Lower lobe of right lung (tissue), 2 donors: ENCODE measurements at regions not wholly inside any gene's neighbourhood (a gene's known extent, or its start where the extent isn't known, plus 50 kb on each side); places are given as distances from the start of the nearest gene placed in this dataset.

ENCODE experiments used
- ATAC-seq, 2 donors: fragments of 200-7000 bp; cut with Tn5 transposase; one replicate each; pipeline ENCODE4 v1.9.1; 2020 to 2022; ENCODE audit warnings: mild to moderate bottlenecking in 2 of 2, moderate library complexity in 2 of 2
- DNase-seq: peaks from one replicate; pipeline ENCODE4 v3.0.0-alpha.2; 2020
- H3K27ac ChIP-seq: fragments of 200-600 bp; one replicate; pipeline ENCODE4 v1.8.0; 2022
- H3K27me3 ChIP-seq: fragments of 200-600 bp; one replicate; pipeline ENCODE4 v1.8.0; 2022; ENCODE audit warnings: low read depth
- H3K36me3 ChIP-seq: fragments of 200-600 bp; one replicate; pipeline ENCODE4 v1.8.0; 2022; ENCODE audit warnings: mild to moderate bottlenecking
- H3K4me1 ChIP-seq: fragments of 200-600 bp; one replicate; pipeline ENCODE4 v1.8.0; 2022
- H3K4me3 ChIP-seq: fragments of 200-600 bp; one replicate; pipeline ENCODE4 v1.8.0; 2022; ENCODE audit warnings: mild to moderate bottlenecking
- H3K9me3 ChIP-seq: fragments of 200-600 bp; one replicate; pipeline ENCODE4 v1.8.0; 2022
- intact Hi-C: fragments of 100-400 bp; cut with DNase I; formaldehyde crosslinking; loops from one replicate; pipeline ENCODE4 v1.11.0; 2022
- TF ChIP-seq, protein P1 (sequence below): fragments of 200-600 bp; IDR thresholded peaks from one replicate; pipeline ENCODE4 v1.8.0; 2022; ENCODE audit warnings: antibody characterized with exemption, mild to moderate bottlenecking
- donor health status: DM: no; HTN: yes; CAD: no; lungs with severe emphysema.

DNA sequence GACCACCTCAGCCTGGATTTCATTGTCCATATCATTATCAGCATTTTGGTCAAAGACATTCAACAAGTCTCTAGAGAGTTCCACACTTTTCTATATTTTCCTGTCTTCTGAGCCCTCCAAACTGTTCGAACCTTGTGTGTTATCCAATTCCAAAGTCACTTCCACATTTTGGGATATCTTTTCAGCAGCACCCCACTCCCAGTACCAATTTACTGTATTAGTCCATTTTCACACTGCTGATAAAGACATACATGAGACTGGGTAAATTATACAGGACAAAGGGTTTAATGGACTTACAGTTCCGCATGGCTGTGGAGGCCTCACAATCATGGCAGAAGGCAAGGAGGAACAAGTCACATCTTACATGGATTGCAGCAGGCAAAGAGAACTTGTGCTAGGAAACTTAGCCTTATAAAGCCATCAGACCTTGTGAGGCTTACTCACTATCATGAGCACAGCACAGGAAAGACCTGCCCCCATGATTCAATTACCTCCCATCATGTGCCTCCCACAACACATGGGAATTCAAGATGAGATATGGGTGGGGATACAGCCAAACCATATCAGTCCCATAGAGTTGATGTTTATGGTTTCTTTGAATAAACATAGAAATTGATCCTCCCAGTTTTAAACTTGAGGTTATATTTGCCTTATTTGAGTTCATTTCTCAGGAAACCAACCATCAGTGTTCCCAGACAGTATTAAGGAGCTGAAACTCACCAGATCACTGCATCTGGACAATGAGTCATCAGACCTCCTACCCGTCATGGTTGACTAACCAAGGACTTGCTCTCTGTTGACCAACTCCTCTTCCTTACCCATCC, 322.7 kb upstream of the DUSP10 start:
- intact Hi-C loops: no loop called here
- TF ChIP-seq, protein P1, sequence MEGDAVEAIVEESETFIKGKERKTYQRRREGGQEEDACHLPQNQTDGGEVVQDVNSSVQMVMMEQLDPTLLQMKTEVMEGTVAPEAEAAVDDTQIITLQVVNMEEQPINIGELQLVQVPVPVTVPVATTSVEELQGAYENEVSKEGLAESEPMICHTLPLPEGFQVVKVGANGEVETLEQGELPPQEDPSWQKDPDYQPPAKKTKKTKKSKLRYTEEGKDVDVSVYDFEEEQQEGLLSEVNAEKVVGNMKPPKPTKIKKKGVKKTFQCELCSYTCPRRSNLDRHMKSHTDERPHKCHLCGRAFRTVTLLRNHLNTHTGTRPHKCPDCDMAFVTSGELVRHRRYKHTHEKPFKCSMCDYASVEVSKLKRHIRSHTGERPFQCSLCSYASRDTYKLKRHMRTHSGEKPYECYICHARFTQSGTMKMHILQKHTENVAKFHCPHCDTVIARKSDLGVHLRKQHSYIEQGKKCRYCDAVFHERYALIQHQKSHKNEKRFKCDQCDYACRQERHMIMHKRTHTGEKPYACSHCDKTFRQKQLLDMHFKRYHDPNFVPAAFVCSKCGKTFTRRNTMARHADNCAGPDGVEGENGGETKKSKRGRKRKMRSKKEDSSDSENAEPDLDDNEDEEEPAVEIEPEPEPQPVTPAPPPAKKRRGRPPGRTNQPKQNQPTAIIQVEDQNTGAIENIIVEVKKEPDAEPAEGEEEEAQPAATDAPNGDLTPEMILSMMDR: no peak
- no peaks in the 10 kb centered on the region for H3K36me3 ChIP-seq
- no peaks in the 10 kb centered on the region for H3K27me3 ChIP-seq
- H3K4me1 ChIP-seq: no peaks in the 10 kb centered on the region
- DNase-seq (no peak), ATAC-seq (no peak)
- peaks cover 4% of the 10 kb centered on the region for H3K9me3 ChIP-seq
- no peak overlapping the region for H3K4me3 ChIP-seq
- H3K27ac ChIP-seq: no peak overlapping the region

DNA sequence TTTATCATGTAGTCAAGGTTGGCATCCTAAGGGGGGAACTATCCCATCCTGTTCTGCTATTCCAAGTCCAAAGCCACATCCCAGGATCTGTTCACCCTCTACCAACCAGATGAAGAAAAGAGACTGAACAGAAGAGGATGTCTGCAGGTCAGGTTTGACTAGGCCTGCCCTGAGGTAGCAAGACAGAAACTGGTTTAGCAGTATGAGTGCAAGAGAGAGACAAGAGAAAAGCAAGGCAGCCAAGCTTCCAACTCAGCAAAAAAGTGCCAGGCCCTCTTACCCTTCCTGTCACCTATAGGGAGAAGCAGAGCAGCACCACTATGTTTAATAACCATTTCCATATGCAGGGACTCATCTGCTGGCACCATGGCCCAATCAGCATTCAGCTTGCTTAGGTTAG, 320.8 kb upstream of the DUSP10 start:
- DNase-seq (no peak), ATAC-seq (no peak)
- TF ChIP-seq, protein P1: no peak
- Histone ChIP-seq H3K9me3 (peaks cover 4% of the 10 kb centered on the region), H3K36me3 (no peaks in the 10 kb centered on the region), H3K27ac (no peak overlapping the region), H3K4me3 (no peak overlapping the region), H3K4me1 (no peaks in the 10 kb centered on the region), H3K27me3 (no peaks in the 10 kb centered on the region)
- intact Hi-C loops: no loop called here

DNA sequence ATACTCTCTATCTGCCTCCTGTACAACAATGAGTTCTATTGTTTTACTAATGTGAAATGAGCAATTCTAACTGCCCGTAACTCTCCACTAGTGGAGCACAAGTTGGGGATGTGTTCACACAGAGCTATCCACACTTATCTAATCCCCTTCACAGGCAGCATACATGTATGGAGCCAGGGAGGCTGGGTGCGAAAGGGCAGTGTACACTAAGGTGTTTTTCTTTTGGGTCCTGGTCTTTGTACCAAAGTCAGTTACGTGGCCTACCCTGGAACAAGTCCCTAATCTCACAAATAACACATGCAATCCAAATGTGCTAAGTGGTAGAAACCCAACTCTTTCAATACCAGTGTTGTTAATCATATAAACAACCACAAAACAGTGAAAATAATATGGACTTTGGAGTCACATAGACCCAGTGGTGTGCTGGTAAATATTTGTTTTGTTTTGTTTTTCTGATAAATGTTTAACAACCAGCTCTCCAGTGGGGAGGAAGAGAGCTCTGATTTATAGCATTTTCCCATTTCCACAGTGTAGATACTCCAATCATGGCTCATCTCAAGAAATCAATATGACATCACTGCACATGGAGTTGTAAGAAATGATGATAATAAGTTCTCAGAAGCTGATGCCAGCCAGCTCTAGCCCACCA, 319.9 kb upstream of the DUSP10 start:
- no peak overlapping the region for H3K4me3 ChIP-seq
- H3K27me3 ChIP-seq: no peaks in the 10 kb centered on the region
- H3K4me1 ChIP-seq: no peaks in the 10 kb centered on the region
- intact Hi-C loops: no loop called here
- ATAC-seq (no peak), DNase-seq (no peak)
- H3K36me3 ChIP-seq: no peaks in the 10 kb centered on the region
- TF ChIP-seq, protein P1: no peak
- H3K27ac ChIP-seq: no peak overlapping the region
- H3K9me3 ChIP-seq: peaks cover 4% of the 10 kb centered on the region

DNA sequence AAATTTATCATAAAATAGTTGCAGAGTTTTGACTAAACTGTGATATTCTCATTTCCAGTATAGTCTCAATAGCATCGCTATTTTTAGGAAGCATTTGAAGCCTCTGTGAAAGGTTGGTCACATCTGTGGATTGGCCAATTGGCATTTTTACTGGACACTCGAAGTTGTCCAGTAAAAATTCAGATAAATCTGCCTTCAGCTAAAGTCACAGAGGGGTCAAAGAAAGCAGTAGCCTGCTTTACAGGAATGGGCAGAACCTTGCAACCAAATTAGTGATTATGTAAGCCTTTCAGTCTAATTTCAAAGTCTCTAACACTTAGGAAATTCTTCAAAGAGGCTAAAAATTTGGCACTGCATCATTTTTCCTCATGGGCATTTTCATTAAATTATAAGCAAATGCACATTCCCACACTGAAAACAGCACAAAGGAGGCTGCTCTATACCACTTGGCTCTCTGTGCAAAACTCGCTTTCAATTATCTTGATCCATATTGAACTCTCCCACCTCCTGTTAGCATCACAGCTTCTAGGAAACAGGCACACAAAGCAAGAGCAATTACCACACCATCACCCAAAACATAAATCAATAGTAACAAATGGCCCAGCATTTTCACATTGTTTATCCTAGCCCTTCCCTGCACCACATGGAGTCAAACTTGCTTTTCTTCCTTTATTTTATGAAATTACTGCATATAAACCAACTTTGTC, 318.5 kb upstream of the DUSP10 start:
- Histone ChIP-seq H3K4me3 (no peak overlapping the region), H3K36me3 (no peaks in the 10 kb centered on the region), H3K27me3 (no peaks in the 10 kb centered on the region), H3K4me1 (no peaks in the 10 kb centered on the region), H3K9me3 (peaks cover 4% of the 10 kb centered on the region), H3K27ac (no peak overlapping the region)
- ATAC-seq (no peak), DNase-seq (no peak)
- intact Hi-C loops: no loop called here
- TF ChIP-seq, protein P1: no peak

DNA sequence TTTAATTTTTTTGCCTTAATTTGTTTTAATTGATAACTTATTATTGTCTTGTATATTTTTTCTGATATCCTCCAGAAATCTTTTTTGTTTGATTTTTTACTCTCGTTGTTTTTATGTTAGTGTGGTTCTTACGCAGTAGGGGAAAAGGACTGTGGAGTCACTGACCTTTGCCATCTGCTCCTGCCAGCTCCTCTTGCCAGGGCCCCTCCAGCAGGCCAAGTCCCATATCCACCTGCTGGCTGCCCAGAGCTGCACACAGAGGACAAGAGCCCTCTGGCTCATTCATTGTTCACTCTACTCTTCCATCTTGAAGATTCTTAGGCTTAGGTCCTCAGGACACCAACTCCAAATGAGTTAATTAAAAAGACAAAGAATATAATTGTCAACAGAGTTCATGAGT, 316.4 kb upstream of the DUSP10 start:
- H3K36me3 ChIP-seq: no peaks in the 10 kb centered on the region
- H3K4me3 ChIP-seq: no peak overlapping the region
- intact Hi-C loops: no loop called here
- no peaks in the 10 kb centered on the region for H3K9me3 ChIP-seq
- no peak for DNase-seq
- H3K27me3 ChIP-seq: no peaks in the 10 kb centered on the region
- no peaks in the 10 kb centered on the region for H3K4me1 ChIP-seq
- TF ChIP-seq, protein P1: no peak
- H3K27ac ChIP-seq: no peak overlapping the region
- ATAC-seq: no peak
